ENCODE measurements at regions not wholly inside any gene's neighbourhood (a gene's known extent, or its start where the extent isn't known, plus 50 kb on each side); places are given as distances from the start of the nearest gene placed in this dataset.

GRCh38 chr11:38814670-38815069 lies 2216.6 kb upstream of the RAG2 start:
- Histone ChIP-seq H3K79me2 (ENCODE audit: insufficient read depth, low read length) (no peaks in the 10 kb centered on the region), H3K79me1 (ENCODE audit: insufficient read depth, low read depth, low read length, poor library complexity, severe bottlenecking) (no peaks in the 10 kb centered on the region), H3K27me3 (ENCODE audit: insufficient read depth, low read length) (no peaks in the 10 kb centered on the region), H2BK12ac (ENCODE audit: insufficient read length, low read depth, low read length) (no peak overlapping the region), H3K27ac (ENCODE audit: insufficient read length, low read depth, low read length) (no peak overlapping the region), H2BK5ac (ENCODE audit: insufficient read length, low read length) (no peak overlapping the region), H2AFZ (ENCODE audit: low read length) (no peak overlapping the region), H3K9me3 (ENCODE audit: control insufficient read depth, low read depth, low read length) (peaks cover 5% of the 10 kb centered on the region), H3K14ac (ENCODE audit: insufficient read depth, low read length) (no peak overlapping the region), H2AK5ac (ENCODE audit: insufficient read length, low read length) (no peak overlapping the region), H3K9ac (ENCODE audit: extremely low read depth, insufficient read length, low read length) (no peak overlapping the region), H4K20me1 (ENCODE audit: control insufficient read depth, insufficient read depth, insufficient read length) (no peaks in the 10 kb centered on the region), H3K23ac (ENCODE audit: insufficient read length, low read depth, low read length) (no peak overlapping the region), H3K4ac (ENCODE audit: low read depth, low read length) (no peak overlapping the region), H4K5ac (ENCODE audit: insufficient read length, low read depth, low read length) (no peak overlapping the region), H3K4me1 (ENCODE audit: insufficient read depth, low read length) (no peaks in the 10 kb centered on the region), H3K56ac (ENCODE audit: insufficient read length, low read depth, low read length) (no peak overlapping the region), H2BK20ac (ENCODE audit: low read depth, low read length, poor library complexity, severe bottlenecking) (no peak overlapping the region), H2BK120ac (ENCODE audit: low read depth, low read length, poor library complexity, severe bottlenecking) (no peak overlapping the region), H4K8ac (replicated peaks; ENCODE audit: insufficient read length, low read depth, low read length) (no peak overlapping the region), H3K4me2 (ENCODE audit: insufficient read depth, insufficient read length, low read length) (no peak overlapping the region), H3K18ac (ENCODE audit: insufficient read length, low read depth, low read length) (no peak overlapping the region), H3T11ph (ENCODE audit: low read length) (no peak overlapping the region), H3K23me2 (ENCODE audit: insufficient read length, low read depth, low read length, poor library complexity, severe bottlenecking) (no peaks in the 10 kb centered on the region), H2BK15ac (ENCODE audit: low read depth, low read length) (no peak overlapping the region), H4K91ac (ENCODE audit: insufficient read length, low read depth, low read length) (no peak overlapping the region)
- H3K9me3 Mint-ChIP-seq = peaks cover 13% of the 10 kb centered on the region in 2 experiments
- H3K4me1 Mint-ChIP-seq = no peaks in the 10 kb centered on the region
- DNase-seq = no peak
- no peak overlapping the region for H3K27ac Mint-ChIP-seq
- no peak for TF ChIP-seq CTCF (conservative IDR thresholded peaks at IDR 0.05)
- no CpG with 5 or more reads among the region's 4 CpGs for WGBS (ENCODE audit: extremely low coverage, insufficient read length, low lambda C conversion rate)
- peaks cover 1 to 21% (median 5%) of the 10 kb centered on the region in 3 experiments; a peak in 5 of 7 replicates for H3K36me3 Mint-ChIP-seq (ENCODE audit: insufficient read depth in 1 of 3, low read depth in 3 of 3)
- no peak overlapping the region for H3K4me3 Mint-ChIP-seq
- no peaks in the 10 kb centered on the region for H3K27me3 Mint-ChIP-seq (ENCODE audit: low read depth)
